ENCODE measurements at regions not wholly inside any gene's neighbourhood (a gene's known extent, or its start where the extent isn't known, plus 50 kb on each side); places are given as distances from the start of the nearest gene placed in this dataset.

GRCh38 chr5:155434681-155435080 is 421.1 kb downstream of the KIF4B start:
- H3K4me3 Mint-ChIP-seq (ENCODE audit: unreplicated experiment) = no peak overlapping the region
- no peaks in the 10 kb centered on the region for H4K20me1 ChIP-seq (ENCODE audit: insufficient read depth, low read length)
- H3K36me3 Mint-ChIP-seq (ENCODE audit: low read depth, unreplicated experiment) = no peaks in the 10 kb centered on the region
- no peak overlapping the region for H3K4me3 ChIP-seq (ENCODE audit: insufficient read depth, low read depth, low read length)
- no peaks in the 10 kb centered on the region for H3K27me3 Mint-ChIP-seq (ENCODE audit: low read depth, unreplicated experiment)
- FAIRE-seq = no peak
- H3K27ac ChIP-seq (ENCODE audit: low read depth, low read length) = no peak overlapping the region
- H3K9ac ChIP-seq (ENCODE audit: low read length) = no peak overlapping the region
- no peaks in the 10 kb centered on the region for H3K36me3 ChIP-seq (ENCODE audit: insufficient read depth, low read length)
- no peaks in the 10 kb centered on the region for H3K27me3 ChIP-seq (ENCODE audit: insufficient read depth, low read length)
- no peak overlapping the region for H2AFZ ChIP-seq (ENCODE audit: low read depth, low read length)
- H3K79me2 ChIP-seq (ENCODE audit: insufficient read depth, low read length) = no peaks in the 10 kb centered on the region
- H3K27ac Mint-ChIP-seq (ENCODE audit: unreplicated experiment) = no peak overlapping the region
- no peak for DNase-seq (ENCODE audit: low read depth)
- no peaks in the 10 kb centered on the region for H3K9me3 Mint-ChIP-seq (ENCODE audit: unreplicated experiment)
- H3K4me1 ChIP-seq (ENCODE audit: insufficient read depth, low read length) = no peaks in the 10 kb centered on the region
- no peaks in the 10 kb centered on the region for H3K4me1 Mint-ChIP-seq (ENCODE audit: low read depth, unreplicated experiment)
- peaks cover 3% of the 10 kb centered on the region for H3K9me3 ChIP-seq (ENCODE audit: insufficient read depth, low read depth, low read length)
- H3K4me2 ChIP-seq (ENCODE audit: low read length) = no peak overlapping the region
- TF ChIP-seq, protein P1, sequence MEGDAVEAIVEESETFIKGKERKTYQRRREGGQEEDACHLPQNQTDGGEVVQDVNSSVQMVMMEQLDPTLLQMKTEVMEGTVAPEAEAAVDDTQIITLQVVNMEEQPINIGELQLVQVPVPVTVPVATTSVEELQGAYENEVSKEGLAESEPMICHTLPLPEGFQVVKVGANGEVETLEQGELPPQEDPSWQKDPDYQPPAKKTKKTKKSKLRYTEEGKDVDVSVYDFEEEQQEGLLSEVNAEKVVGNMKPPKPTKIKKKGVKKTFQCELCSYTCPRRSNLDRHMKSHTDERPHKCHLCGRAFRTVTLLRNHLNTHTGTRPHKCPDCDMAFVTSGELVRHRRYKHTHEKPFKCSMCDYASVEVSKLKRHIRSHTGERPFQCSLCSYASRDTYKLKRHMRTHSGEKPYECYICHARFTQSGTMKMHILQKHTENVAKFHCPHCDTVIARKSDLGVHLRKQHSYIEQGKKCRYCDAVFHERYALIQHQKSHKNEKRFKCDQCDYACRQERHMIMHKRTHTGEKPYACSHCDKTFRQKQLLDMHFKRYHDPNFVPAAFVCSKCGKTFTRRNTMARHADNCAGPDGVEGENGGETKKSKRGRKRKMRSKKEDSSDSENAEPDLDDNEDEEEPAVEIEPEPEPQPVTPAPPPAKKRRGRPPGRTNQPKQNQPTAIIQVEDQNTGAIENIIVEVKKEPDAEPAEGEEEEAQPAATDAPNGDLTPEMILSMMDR (IDR thresholded peaks at IDR 0.05; ENCODE audit: insufficient read depth, low read depth, low read length) = no peak
- no peak for TF ChIP-seq EZH2 (IDR thresholded peaks at IDR 0.05; ENCODE audit: insufficient read depth, low read length)

GRCh38 chr5:155441849-155442248 is 428.3 kb downstream of the KIF4B start:
- H4K20me1 ChIP-seq (ENCODE audit: insufficient read depth, low read length) = no peaks in the 10 kb centered on the region
- TF ChIP-seq EZH2 (IDR thresholded peaks at IDR 0.05; ENCODE audit: insufficient read depth, low read length) = no peak
- TF ChIP-seq, protein P1 (IDR thresholded peaks at IDR 0.05; ENCODE audit: insufficient read depth, low read depth, low read length) = no peak
- Mint-ChIP-seq H3K9me3 (ENCODE audit: unreplicated experiment) (no peaks in the 10 kb centered on the region), H3K36me3 (ENCODE audit: low read depth, unreplicated experiment) (no peaks in the 10 kb centered on the region), H3K4me1 (ENCODE audit: low read depth, unreplicated experiment) (no peaks in the 10 kb centered on the region), H3K27me3 (ENCODE audit: low read depth, unreplicated experiment) (no peaks in the 10 kb centered on the region), H3K4me3 (ENCODE audit: unreplicated experiment) (no peak overlapping the region), H3K27ac (ENCODE audit: unreplicated experiment) (no peak overlapping the region)
- DNase-seq (ENCODE audit: low read depth) (no peak), FAIRE-seq (no peak)
- no peak overlapping the region for H3K27ac ChIP-seq (ENCODE audit: low read depth, low read length)
- H3K36me3 ChIP-seq (ENCODE audit: insufficient read depth, low read length) = no peaks in the 10 kb centered on the region
- H3K4me3 ChIP-seq (ENCODE audit: insufficient read depth, low read depth, low read length) = no peak overlapping the region
- H3K4me2 ChIP-seq (ENCODE audit: low read length) = no peak overlapping the region
- no peaks in the 10 kb centered on the region for H3K4me1 ChIP-seq (ENCODE audit: insufficient read depth, low read length)
- H2AFZ ChIP-seq (ENCODE audit: low read depth, low read length) = no peak overlapping the region
- peaks cover 3% of the 10 kb centered on the region for H3K9me3 ChIP-seq (ENCODE audit: insufficient read depth, low read depth, low read length)
- no peaks in the 10 kb centered on the region for H3K27me3 ChIP-seq (ENCODE audit: insufficient read depth, low read length)
- H3K9ac ChIP-seq (ENCODE audit: low read length) = no peak overlapping the region
- H3K79me2 ChIP-seq (ENCODE audit: insufficient read depth, low read length) = no peaks in the 10 kb centered on the region

GRCh38 chr5:155451106-155451505 is 437.6 kb downstream of the KIF4B start:
- Histone ChIP-seq H3K27ac (ENCODE audit: low read depth, low read length) (no peak overlapping the region), H3K4me3 (ENCODE audit: insufficient read depth, low read depth, low read length) (no peak overlapping the region), H3K36me3 (ENCODE audit: insufficient read depth, low read length) (no peaks in the 10 kb centered on the region), H3K79me2 (ENCODE audit: insufficient read depth, low read length) (no peaks in the 10 kb centered on the region), H3K4me1 (ENCODE audit: insufficient read depth, low read length) (no peaks in the 10 kb centered on the region), H3K9ac (ENCODE audit: low read length) (no peak overlapping the region), H3K9me3 (ENCODE audit: insufficient read depth, low read depth, low read length) (peaks cover 4% of the 10 kb centered on the region), H3K27me3 (ENCODE audit: insufficient read depth, low read length) (no peaks in the 10 kb centered on the region), H2AFZ (ENCODE audit: low read depth, low read length) (no peak overlapping the region), H3K4me2 (ENCODE audit: low read length) (no peak overlapping the region), H4K20me1 (ENCODE audit: insufficient read depth, low read length) (no peaks in the 10 kb centered on the region)
- FAIRE-seq (no peak), DNase-seq (ENCODE audit: low read depth) (no peak)
- Mint-ChIP-seq H3K4me1 (ENCODE audit: low read depth, unreplicated experiment) (peaks cover 3% of the 10 kb centered on the region), H3K36me3 (ENCODE audit: low read depth, unreplicated experiment) (no peaks in the 10 kb centered on the region), H3K27ac (ENCODE audit: unreplicated experiment) (no peak overlapping the region), H3K4me3 (ENCODE audit: unreplicated experiment) (no peak overlapping the region), H3K27me3 (ENCODE audit: low read depth, unreplicated experiment) (peaks cover 2% of the 10 kb centered on the region), H3K9me3 (ENCODE audit: unreplicated experiment) (no peaks in the 10 kb centered on the region)
- TF ChIP-seq EZH2 (IDR thresholded peaks at IDR 0.05; ENCODE audit: insufficient read depth, low read length) = no peak
- TF ChIP-seq, protein P1 (IDR thresholded peaks at IDR 0.05; ENCODE audit: insufficient read depth, low read depth, low read length) = no peak

All from astrocyte (in vitro differentiated cells and primary cell).